HL-60 (cell line): ENCODE measurements at regions not wholly inside any gene's neighbourhood (a gene's known extent, or its start where the extent isn't known, plus 50 kb on each side); places are given as distances from the start of the nearest gene placed in this dataset.
"Not testable (repeated sequence)": the region's sequence is repeated elsewhere in the genome, so short reads cannot be mapped to it uniquely, and the experiment has no call there.

Source experiments
- CTCF ChIP-seq: IDR thresholded peaks from one replicate; pipeline ENCODE4 v1.5.1; 2011; ENCODE audit warnings: low read length, control low read depth, inconsistent platforms; ENCODE audit not compliant: insufficient read depth
- POLR2AphosphoS5 ChIP-seq: IDR thresholded peaks from 2 replicates; pipeline ENCODE4 v1.6.1; 2012; ENCODE audit warnings: low read depth
- REST ChIP-seq: IDR thresholded peaks from 2 replicates; pipeline ENCODE4 v1.6.1; 2012; ENCODE audit warnings: low read depth; ENCODE audit not compliant: insufficient replicate concordance
- SPI1 ChIP-seq: IDR thresholded peaks from 2 replicates; pipeline ENCODE4 v1.6.1; 2012; ENCODE audit warnings: low read depth, mild to moderate bottlenecking, borderline replicate concordance

GRCh38 chr21:20292854-20293253 lies 705.4 kb upstream of the NCAM2 start:
- TF ChIP-seq CTCF, POLR2AphosphoS5, REST, SPI1: not testable (repeated sequence)
